ENCODE measurements at regions not wholly inside any gene's neighbourhood (a gene's known extent, or its start where the extent isn't known, plus 50 kb on each side); places are given as distances from the start of the nearest gene placed in this dataset.

DNA sequence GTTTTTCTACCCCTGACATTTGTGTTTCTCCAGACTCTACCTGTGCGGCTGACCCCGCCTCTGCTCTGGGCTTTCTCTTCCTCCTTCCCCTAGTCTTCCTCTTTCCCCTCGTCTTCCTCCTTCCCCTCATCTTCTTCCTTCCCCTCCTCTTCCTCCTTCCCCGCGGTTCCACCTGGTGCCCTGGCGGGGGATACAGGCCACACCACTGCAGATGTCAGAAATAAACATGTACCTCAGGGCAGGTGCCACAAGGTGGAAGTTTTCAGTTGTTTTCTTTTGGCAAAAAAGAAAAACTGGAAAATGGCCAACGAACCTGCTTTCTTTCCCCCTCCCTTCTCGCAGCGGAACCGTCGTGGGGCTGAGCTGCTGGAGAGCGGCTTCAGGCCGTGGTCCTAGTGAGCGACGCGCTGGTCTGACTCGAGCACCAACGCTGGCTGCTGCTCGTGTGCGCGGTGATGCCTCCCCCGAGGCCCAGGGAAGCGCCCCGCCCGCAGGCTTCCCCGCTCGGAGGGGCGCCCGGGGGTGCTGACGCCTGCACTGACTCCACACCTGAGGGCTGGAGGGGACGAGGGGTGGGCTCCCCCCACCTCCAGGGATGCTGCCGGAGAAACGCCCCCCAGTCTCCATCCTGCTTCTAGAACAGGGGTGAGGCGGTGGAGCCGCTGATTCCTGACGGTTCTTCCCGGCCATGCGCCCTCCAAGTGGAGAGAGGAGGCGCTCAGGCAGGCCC, 83.7 kb upstream of the ZNF516 start:
- TF ChIP-seq JUN (IDR thresholded peaks at IDR 0.05; ENCODE audit: low read depth, low read length) (no peak), HDAC6 (IDR thresholded peaks at IDR 0.05; ENCODE audit: low read depth, low read length) (no peak), MAX (IDR thresholded peaks at IDR 0.05) (peak; percentile 36; the same call in 1 of the 2 replicates)

More for the DNA sequence above, 83.7 kb upstream of the ZNF516 start:
- 72% methylated on average over 23 of the region's 39 CpGs; no CpG with 5 or more reads in 1 of the 2 experiments for whole genome bisulfite sequencing, 2 experiments (ENCODE audit: extremely low coverage in 1 of 2, insufficient coverage in 1 of 2, insufficient read length in 1 of 2, insufficient replicate concordance in 2 of 2, low coverage in 1 of 2, low lambda C conversion rate in 2 of 2, missing lambda C conversion rate in 1 of 2)
- H2BK15ac ChIP-seq (ENCODE audit: low read length), result no peak overlapping the region
- no peak overlapping the region for H2AK5ac ChIP-seq (ENCODE audit: low read depth, low read length)
- H3K18ac ChIP-seq (ENCODE audit: extremely low read depth, low read length), result no peak overlapping the region
- H3K27me3 ChIP-seq (replicated peaks in 1 of 4; ENCODE audit: control insufficient read depth in 3 of 4, extremely low read depth in 1 of 4, insufficient read depth in 3 of 4, low read length in 3 of 4), result peaks cover 0 to 5% (median 0%) of the 10 kb centered on the region in 4 experiments; a peak in 4 of 7 replicates
- CTCF ChIA-PET (ENCODE audit: partially characterized antibody), result interaction anchor here (1.5 kb wide), 1 partner anchor 60 kb away, joined by 3 read pairs; no protein-coding TSS in a partner anchor
- no peaks in the 10 kb centered on the region for H3K9me3 ChIP-seq (ENCODE audit: insufficient read depth in 2 of 2, low read depth in 1 of 2, low read length in 1 of 2)
- no peaks in the 10 kb centered on the region for H3K36me3 ChIP-seq (ENCODE audit: control insufficient read depth in 2 of 4, insufficient read depth in 4 of 4, low read length in 3 of 4)
- H4K91ac ChIP-seq (replicated peaks; ENCODE audit: insufficient read length, low read length), result no peak overlapping the region
- H3K56ac ChIP-seq (replicated peaks; ENCODE audit: insufficient read length, low read depth, low read length), result no peak overlapping the region
- no peak overlapping the region for H3K9ac ChIP-seq (replicated peaks in 1 of 4; ENCODE audit: extremely low read depth in 1 of 4, low read depth in 3 of 4, low read length in 3 of 4)
- peaks cover 3% of the 10 kb centered on the region; the same call in 1 of the 2 replicates for H3K23me2 ChIP-seq (ENCODE audit: low read depth, low read length)
- DNase-seq (ENCODE audit: low read depth in 1 of 2, low spot score in 2 of 2) (peak in 1 of 2 experiments; percentile 58), FAIRE-seq (no peak)
- no peak overlapping the region for H4K5ac ChIP-seq (ENCODE audit: insufficient read length, low read depth, low read length)
- H2BK5ac ChIP-seq (ENCODE audit: low read depth, low read length), result no peak overlapping the region
- no peaks in the 10 kb centered on the region for H4K20me1 ChIP-seq (replicated peaks in 1 of 2; ENCODE audit: control insufficient read depth in 1 of 2, insufficient read depth in 2 of 2, low read length in 2 of 2)
- H3K4me2 ChIP-seq (ENCODE audit: insufficient read depth in 1 of 2, low read depth in 2 of 2, low read length in 2 of 2), result 0 out of 4 replicates have a peak overlapping the region, but pooled peaks of 1 of the 2 experiments have one; percentile 1
- no peak overlapping the region for H2BK20ac ChIP-seq (ENCODE audit: low read length)
- H3K79me1 ChIP-seq (ENCODE audit: low read depth, low read length), result no peaks in the 10 kb centered on the region
- H3K27ac ChIP-seq (ENCODE audit: low read depth, low read length), result no peak overlapping the region
- no peak overlapping the region for H3K23ac ChIP-seq (ENCODE audit: insufficient read length)
- H3K4me3 ChIP-seq (ENCODE audit: extremely low read depth in 1 of 4, insufficient read depth in 2 of 4, low read depth in 3 of 4, low read length in 4 of 4), result no peak overlapping the region
- H2BK12ac ChIP-seq (ENCODE audit: low read depth, low read length), result no peak overlapping the region
- no peak overlapping the region for H3K14ac ChIP-seq (ENCODE audit: insufficient read length)
- no peak overlapping the region for H3K4ac ChIP-seq (replicated peaks; ENCODE audit: insufficient read length, low read depth, low read length)
- POLR2A ChIA-PET (ENCODE audit: partially characterized antibody), result no interaction called here
- no peaks in the 10 kb centered on the region for H3K4me1 ChIP-seq (replicated peaks in 1 of 4; ENCODE audit: control insufficient read depth in 3 of 4, insufficient read depth in 4 of 4, low read length in 3 of 4)
- H3K79me2 ChIP-seq (ENCODE audit: control insufficient read depth in 1 of 2, insufficient read depth in 2 of 2, low read length in 2 of 2), result no peaks in the 10 kb centered on the region
- no peak overlapping the region; the same call in 1 of the 2 replicates for H4K8ac ChIP-seq (ENCODE audit: extremely low read depth, insufficient read depth, low read length)
- no peak overlapping the region for H2BK120ac ChIP-seq (replicated peaks; ENCODE audit: low read depth, low read length)
- no peak overlapping the region for H2AFZ ChIP-seq (ENCODE audit: low read length)

Measured in H1 (cell line).